ENCODE measurements at regions not wholly inside any gene's neighbourhood (a gene's known extent, or its start where the extent isn't known, plus 50 kb on each side); places are given as distances from the start of the nearest gene placed in this dataset.
"Not testable (repeated sequence)": the region's sequence is repeated elsewhere in the genome, so short reads cannot be mapped to it uniquely, and the experiment has no call there.

DNA sequence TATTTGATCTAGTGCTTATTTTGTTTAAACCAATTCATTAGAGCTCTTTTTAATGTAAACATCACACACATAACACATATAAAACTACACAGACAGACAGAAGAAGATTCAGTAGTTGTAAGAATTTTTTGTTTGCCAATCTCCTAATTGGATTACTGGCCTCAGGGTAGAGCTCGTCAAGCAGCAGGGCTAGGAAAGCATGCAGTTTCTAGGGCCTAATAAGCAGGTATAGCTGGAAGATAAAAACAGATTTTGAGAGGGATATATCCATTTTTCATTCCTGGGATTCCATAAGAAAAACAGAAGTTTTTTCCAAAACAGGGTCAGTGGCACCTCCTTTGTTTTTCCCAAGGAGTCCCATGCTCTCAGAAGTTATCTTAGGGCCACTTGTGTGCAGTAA, 265.2 kb upstream of the SGO1 start:
- no peak for DNase-seq

DNA sequence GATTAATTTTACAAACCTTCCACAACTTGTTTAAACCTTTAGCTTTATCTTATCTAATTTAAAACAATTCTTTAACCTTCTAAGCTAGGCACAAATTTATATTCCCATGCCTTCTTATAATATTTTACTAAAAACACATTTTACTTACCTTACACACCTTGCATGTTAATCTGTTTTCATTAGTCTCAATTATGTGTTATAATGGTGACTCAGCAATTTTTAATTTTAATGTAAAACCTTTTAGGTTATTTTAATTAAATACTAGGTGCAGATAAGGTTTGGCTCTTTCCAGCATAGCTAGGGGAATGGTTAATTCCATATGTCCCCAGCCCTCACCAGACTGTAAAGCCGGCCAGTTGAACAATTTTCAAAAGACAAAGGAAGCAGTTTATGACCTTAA, 264.6 kb upstream of the SGO1 start:
- no peak for DNase-seq

DNA sequence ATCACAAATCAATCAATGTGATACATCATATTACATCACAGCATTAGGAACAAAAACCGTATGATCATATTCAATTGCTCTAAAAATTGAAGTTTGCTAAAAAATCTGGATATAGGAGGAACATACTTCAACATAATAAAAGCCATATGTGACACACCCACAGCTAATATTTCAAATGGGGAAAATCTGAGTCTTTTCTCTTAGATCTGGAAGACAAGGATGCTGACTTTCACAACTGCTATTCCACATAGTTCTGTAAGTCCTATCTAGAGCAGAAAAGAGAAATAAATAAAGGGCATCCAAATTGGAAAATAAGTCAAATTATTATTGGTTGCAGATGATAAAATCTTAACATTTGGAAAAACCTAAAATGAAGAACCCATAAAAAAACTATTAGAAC, 256.8 kb upstream of the SGO1 start:
- no peak for DNase-seq

DNA sequence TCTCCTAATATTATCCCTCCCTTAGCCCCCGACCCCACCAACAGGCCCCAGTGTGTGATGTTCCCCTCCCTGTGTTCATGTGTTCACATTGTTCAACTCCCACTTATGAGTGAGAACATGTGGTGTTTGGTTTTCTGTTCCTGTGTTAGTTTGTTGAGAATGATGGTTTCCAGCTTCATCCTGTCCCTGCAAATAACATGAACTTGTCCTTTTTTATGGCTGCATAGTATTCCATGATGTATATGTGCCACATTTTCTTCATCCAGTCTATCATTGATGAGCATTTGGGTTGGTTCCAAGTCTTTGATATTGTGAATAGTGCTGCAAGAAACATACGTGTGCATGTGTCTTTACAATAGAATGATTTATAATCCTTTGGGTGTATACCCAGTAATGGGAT, 241.3 kb upstream of the SGO1 start:
- not testable (repeated sequence) for DNase-seq

DNA sequence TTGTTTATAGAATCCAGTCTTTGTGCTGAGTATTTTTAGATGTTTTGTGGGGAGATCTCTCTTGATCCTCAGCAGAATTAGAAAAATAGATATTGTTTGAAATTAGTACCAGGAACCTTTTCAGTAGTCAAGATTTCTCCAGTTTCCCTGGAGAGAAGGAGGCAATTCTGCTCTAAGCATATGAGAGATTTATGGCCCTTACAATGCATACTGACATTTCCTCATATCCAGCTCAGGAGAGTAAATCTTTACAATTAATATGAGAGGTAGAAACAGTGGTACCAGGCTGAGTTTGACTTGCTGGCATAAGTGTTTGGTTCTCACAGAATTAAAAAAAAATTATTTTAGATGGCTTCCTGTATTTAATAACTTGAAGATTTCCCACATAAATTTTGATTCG, 239.1 kb upstream of the SGO1 start:
- no peak for DNase-seq

DNA sequence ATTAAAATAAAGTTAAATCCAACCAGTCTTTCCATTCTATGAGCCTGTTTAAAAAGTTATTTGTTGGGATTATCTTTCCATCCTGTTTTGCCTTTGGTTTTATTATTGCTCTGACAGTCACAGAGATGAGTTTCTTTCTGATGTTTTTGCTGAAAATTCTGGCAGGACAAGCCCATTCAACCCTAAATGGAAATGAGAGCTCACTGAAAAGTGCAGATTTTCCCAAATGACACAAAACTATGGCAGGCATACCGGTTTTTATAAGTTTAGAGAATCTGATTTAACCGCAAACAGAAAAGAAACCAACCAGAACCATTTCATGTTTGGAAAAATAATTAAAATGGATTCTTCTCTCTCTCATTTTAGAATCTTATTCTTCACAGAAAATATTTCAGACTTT, 238.1 kb upstream of the SGO1 start:
- DNase-seq = no peak

DNA sequence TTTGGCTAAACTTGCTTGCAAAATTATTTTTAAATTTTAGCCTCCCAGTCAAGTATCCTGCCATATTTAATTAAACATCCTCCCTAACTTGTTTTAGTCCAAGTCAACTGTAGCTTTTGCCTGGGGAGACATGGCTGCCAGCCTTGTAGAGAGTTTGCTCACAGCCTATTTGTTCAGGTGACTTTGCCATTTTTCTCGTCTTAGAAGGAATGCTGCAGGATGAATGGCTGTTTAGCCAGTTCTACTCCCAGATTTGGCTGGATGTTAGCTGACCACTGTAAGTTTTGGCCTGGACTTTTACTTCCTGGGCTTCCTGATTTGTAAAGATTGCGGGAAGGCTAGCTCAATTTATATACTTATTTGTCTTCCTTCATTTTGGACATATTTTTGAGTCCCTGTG, 236.4 kb upstream of the SGO1 start:
- DNase-seq = no peak

DNA sequence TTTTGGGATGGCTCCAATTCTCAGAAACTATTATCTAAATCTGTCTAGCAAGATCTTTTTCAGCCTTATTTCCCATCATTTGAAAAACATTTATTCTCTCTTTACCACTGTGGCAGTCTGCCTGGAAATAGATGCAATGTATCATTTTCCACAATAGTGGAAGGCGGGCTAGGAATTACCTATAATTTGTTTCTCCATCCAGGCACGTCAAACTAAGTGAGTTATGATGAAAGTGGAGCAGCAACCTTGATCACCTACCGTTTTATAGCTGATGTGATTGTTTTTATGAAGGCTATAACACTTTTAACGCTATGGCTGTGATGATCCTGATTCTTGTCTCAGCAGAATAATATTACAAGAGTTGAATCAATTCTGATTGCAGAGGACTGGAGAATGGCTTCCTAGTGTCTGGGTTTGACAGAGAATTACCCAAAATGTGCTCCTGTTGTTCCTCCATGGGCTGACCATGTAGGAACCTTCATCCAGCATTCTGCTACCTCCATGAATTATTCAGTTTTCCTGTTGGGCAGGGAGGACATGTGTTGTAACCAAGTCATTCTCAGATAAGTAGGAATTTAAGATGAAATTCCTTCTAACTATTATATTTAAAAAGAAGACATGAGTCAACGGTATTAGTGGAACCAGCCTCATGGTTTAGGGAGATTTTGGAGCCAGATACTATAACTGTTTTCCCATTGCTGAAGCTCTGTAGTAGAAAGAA, 231.5 kb upstream of the SGO1 start:
- DNase-seq = no peak

DNA sequence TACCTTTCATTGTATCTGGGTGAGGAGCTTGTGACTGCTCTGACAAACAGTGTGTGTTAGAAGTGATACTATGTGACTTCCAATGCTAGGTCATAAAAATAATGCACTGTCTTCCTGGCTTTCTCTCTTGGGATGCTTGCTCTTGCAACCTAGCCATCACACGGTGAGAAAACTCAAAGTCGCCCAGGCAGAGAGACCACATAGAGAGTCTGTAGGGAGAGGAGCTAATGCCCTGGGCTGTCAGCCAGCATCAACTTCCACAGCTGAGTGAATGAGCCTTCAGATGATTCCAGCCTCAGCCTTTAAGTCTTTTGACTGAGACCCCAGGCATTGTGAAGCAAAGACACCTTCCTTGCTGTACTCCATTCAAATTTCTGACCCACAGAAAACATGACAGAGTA, 220.6 kb upstream of the SGO1 start:
- no peak for DNase-seq

DNA sequence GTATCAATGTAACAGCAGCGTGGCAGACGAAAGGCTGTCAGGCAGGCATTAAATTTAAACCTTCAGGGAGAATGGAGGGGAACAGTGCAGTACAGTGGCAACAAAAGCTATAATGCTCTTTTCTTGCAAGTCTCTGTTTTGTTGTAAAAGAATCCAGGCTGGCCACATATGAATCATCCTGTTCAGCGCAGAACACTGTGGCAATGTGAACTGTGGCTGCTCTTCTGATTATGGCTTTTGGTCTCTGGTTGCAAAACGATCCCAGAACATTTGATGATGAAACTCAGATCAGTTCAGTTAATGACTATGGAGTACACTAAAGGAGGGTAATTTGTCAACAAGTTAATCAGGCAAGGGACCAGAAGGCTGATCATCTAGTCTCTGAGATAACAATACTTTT, 219.7 kb upstream of the SGO1 start:
- DNase-seq = no peak

DNA sequence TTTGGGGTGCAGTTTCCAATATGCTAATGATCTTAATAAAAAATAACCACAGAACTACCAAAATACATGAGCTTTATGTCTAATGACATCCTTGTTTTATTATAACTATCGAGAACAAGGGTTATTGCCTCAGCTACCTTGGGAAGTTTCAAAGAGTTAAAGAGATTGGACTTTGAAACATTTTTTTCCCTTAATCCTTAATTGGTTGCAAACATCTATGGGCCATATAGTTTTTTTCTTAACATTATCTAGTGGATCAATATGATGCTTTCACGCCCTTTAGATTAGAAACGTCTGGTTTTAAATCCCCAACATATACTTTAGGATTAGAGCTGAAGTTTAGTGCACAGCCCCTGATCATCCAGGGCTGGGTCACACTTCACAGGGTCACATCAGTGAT, 219.2 kb upstream of the SGO1 start:
- no peak for DNase-seq

DNA sequence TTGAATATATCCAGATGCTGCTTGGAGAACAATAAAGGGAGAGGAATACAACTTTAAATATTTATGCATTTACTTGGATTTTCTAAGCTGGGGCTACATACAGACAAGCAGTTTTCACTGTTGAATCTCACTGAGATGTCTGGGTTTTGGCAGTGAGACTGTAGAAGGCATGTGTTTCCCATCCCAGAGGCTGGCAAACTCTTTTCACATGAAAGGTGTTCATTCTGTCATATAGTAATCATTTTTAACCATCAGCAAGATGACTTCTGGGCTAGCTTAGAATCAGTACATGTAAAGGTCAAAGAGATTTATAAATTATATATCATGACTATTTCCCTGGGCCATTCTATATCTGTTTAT, 218.7 kb upstream of the SGO1 start:
- no peak for DNase-seq

DNA sequence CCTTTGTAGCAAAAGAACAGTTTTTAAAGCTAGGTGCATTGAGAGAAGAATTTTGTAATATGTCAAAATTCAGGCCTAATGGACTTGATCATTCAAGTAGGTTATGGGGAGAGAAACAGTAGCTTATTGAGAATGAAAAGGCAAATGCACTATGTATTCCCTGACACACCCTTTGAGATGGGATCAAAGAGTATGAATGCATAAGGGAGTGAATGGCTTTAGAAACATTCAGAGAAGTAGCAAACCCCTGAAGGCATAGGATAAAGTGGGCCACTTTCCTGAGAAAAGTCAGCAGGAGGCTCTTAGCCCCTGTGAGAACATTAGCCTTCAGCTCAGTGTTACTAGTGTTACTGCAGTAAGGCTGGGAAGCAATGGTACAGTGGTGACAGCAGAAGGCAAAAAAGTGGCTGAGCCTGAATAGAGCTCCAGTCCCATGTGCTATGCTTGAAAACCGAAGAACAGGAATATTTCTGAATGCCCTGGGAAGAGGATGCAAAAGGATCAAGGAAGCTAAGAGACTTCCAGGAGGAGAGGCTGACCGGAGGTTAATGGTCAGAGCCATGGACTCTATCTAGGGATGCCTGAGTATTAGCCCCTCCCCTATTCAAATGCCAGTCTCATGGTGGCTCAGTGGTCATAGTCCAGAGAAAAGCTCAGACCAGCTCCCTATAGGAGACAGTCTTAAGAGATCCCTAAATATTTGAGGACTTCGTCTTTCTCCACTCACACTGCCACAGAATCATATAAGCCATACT, 218.2 kb upstream of the SGO1 start:
- DNase-seq = no peak

DNA sequence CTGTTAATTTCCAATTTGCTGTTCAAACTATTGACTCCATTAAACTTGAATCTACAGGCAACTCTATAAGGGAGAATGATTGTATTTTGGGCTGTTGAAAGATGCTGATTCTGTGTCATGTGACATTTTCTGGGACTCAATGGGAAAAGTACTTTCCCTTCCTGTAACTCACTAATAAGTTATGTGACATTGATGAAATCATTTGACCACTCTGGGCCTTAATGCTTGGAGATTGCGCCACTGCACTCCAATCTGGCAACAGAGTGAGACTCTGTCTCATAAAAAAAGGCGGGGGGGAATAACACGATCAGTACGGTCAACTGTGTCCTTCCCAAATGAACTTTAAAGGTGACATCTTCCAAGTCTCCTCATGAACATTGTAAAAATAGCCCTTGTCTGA, 215.2 kb upstream of the SGO1 start:
- no peak for DNase-seq

DNA sequence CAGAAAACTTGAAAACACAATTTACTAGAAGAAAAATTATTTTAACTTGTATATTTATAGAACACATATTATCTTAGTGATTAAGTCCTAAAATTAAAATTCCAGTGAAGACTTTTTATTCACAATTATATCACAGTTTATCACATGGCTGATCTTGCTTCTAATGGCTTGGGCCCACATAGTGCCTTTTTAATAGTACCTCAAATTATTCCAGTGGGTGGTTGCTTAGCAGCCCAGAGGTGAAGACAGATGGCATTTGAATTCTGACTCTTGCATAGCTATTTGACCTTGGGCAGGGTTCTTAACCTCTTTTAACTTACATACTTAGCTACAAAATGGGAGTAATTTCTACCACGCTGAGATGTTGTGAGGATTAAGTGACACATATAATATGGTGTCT, 214.7 kb upstream of the SGO1 start:
- no peak for DNase-seq

DNA sequence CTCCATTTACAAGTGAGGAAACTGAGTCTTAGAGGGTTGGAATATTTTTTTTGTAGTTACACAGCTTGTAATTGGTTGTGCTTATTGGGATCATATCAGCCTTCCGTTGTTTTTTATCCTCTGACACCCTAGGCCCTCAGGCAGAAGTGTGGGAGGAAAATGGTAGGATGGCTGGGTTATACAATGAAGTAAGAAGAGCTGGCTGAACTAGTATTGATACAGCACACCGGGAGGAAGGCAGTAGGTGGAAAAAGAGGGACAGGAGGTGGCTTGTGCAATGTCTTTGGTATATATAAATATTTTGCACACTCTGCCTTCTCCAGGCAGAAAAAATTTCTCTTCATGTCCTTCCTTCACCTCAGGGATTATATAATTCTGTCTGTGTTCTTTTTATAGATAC, 214.3 kb upstream of the SGO1 start:
- DNase-seq = no peak

DNA sequence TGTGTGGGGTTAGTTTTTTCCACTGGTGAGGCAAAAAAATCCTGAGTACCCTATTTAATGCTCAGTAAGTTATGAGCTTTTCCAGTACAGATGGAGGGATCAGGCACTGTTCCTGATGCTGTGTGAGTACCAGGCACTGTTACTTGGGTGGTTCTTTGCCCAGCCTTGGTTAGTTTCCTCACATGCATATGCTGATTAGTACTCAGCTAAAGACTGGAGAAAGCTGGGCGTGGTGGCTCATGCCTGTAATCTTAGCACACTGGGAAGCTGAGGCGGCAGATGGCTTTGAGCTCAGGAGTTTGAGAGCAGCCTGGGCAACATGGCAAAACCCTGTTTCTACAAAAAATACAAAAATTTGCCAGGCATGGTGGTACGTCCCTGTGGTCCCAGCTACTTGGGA, 210.3 kb upstream of the SGO1 start:
- no peak for DNase-seq

DNA sequence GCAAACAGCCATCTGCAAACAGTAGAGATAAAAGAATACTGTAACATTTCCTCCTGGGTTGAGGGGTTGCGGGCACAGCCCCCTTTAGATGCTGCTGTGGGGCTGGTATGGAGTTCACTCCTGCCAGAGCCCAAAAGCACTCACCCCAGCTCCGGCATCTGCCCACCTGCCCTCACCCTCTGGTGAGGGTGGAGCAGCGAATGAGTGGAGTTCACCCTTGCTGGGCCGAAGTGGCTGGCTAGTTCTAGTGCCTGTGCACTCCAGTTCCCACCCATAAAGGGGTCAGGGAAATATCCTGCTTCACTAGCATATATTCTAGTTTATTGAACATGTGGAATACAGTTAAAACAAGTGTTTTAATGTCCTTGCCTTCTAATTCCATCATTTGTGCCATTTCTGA, 209.7 kb upstream of the SGO1 start:
- no peak for DNase-seq

DNA sequence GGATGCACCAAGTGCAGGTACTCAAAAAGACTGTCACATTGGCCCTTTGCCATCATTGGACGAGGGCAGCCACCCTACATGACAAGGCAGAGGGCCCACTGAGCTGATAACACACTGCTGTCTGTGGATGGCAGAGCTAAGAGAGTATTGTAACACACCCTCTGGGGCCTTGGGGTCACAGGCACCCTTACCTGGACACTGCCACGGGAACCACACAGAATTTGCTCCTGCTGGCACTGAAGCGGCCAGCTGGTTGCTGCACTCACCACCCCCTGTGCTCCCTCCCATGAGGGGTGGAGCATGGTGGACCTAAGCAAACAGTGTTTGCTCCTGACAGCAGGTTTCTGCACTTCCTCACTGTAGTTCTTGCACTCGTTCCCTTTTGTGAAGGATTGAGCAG, 208.2 kb upstream of the SGO1 start:
- no peak for DNase-seq

DNA sequence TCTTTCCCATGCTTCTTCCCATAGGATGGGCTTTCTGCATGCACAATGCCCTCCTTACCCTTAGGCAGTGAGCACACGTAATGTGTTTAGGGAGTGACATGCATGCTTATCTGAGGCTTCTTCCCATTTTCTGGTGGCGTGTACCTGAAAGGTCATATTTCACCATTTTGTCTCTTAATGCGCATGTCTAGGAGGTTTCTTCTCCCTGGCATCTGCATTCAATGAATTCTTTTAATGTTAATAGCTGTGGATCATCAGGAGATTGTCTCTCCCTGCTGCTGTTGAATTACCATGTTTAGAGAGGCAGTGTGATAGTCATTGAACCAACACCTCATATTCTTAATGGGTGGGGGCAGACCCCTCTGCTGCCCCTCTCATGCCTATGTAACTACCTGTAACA, 205.6 kb upstream of the SGO1 start:
- DNase-seq = no peak

DNA sequence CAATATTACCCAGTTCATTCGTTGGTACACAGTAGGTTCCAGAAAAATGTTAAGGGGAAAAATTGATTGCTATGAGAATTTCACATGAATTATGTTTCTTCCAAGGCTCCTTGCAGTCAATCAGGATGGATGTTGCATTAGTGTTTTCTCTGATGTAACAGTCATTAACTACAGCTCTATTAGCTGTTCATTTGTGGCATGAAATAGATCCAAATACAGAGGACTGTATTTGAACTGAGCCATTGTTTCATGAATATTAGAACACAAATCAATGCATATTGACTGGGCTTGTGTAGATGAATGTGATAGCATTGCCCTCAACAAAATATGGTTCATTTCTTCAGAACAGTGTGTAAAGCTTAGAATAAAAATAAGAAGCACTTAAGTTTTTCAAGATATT, 203.0 kb upstream of the SGO1 start:
- DNase-seq = no peak

DNA sequence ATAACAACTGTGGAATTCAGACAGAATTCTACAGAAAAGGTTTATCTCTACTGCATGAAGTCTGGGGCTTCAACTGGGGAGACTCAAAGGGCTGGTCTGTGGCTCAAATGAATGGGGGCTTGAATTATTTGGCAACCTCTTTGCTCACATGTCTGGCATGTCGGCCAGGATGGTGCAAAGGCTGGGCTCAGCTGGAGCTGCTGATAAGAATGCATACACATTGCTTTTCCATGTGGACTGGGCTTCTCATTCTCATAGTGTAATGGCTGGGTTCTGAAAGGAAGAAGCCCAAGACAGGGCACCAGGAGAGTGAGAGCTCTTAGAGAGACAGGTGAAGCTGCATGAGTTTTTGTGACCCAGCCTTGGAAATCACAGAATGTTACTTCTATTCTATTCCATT, 194.3 kb upstream of the SGO1 start:
- DNase-seq = no peak

DNA sequence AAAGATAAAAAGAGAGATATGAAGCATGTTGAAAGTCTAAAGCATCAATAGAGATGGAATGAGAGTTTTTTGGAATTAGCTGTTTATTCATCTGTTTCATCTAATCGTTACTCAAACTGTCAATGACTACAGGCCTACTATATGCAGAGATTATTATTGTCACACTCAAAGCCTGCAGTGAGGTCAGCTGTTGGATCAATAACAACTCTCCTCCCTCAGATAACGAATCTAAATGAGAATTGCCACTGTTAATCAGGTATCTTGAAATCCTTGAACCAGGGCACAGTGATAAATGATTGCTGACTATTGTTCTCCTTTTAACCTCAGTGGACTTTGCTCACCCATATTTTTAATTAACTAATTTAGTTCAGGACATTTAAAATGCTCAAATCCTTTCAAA, 192.3 kb upstream of the SGO1 start:
- DNase-seq = no peak

DNA sequence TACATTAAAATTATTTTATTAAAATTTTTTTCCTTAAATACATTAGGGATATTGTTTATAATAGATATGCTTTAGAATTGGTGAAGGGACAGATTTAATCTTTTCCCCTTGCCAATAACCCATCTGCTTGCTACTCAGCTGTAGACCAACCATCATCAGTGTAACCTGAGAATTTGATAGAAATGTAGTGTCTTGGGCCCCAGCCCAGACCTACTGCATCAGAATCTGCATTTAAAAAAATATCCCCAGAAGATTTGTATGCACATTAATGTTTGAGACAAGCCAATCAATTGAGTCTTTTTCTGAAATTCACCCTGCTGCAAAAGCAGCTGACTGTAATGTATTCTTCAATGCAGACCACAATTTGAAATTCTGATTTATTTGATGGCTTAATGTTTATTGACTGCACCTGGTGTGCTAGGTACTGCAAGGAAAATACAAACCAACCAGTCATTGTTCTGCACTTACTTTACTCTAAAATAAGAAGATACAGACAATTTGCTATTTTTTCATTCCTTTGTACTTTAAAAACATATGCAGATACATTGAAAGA, 190.7 kb upstream of the SGO1 start:
- DNase-seq = no peak

DNA sequence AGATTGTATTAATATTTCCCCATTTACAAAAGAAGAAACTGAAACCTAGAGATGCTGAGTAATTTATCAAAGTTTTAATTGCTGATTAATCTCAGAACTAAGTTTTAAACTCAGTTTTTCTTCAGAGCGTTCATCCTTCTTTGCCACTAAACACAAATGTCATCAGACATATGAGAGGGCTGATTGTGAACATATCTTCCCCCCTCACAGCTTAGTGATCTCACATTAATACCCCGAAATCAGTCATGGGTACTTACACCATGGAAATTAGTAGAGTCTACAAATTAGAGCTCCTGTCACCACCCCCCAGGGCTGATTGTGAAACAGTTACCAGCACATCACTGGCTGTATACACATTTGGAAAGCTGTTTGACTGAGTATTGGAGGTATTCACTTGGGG, 189.3 kb upstream of the SGO1 start:
- no peak for DNase-seq

Measured in effector CD8-positive, alpha-beta T cell (primary cell).